ENCODE measurements at regions not wholly inside any gene's neighbourhood (a gene's known extent, or its start where the extent isn't known, plus 50 kb on each side); places are given as distances from the start of the nearest gene placed in this dataset.

DNA sequence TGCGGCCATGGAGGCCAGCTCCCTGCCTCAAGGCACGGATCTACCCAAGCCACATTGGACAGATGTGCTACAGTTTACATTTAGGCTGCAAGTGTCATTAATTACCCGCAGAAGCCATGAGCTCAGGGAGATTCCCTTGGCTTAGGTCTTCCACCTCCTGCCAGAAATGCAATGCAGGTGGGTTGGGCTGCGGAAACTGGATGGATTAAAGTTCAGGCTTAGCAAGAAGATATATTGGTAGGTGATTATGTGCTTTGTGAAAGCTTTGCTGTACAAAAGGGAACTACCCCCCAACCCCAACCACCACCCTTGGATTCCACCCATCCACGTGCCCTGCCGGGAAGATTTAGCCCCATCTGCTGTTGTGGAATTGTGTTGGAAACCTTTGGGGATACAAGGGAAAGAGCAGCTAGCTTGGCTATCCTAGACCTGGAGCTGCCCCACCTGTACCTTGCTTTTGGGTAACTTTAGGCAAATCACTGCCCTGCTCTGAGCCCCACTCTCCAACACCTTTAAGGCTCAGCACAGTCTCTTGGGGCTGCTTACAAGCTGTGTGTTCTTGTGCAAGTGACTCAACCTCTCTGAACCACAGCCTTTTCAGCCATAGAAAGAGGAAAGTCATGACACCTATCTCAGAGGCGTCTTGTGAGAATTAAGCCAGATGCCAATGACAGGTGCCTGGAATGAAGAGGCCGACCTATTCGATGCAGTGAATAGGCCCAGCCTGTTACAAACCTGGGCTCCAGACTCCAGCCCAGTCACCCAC lies 141.6 kb upstream of the GLI2 start (continued):
- TF ChIP-seq, protein P1, sequence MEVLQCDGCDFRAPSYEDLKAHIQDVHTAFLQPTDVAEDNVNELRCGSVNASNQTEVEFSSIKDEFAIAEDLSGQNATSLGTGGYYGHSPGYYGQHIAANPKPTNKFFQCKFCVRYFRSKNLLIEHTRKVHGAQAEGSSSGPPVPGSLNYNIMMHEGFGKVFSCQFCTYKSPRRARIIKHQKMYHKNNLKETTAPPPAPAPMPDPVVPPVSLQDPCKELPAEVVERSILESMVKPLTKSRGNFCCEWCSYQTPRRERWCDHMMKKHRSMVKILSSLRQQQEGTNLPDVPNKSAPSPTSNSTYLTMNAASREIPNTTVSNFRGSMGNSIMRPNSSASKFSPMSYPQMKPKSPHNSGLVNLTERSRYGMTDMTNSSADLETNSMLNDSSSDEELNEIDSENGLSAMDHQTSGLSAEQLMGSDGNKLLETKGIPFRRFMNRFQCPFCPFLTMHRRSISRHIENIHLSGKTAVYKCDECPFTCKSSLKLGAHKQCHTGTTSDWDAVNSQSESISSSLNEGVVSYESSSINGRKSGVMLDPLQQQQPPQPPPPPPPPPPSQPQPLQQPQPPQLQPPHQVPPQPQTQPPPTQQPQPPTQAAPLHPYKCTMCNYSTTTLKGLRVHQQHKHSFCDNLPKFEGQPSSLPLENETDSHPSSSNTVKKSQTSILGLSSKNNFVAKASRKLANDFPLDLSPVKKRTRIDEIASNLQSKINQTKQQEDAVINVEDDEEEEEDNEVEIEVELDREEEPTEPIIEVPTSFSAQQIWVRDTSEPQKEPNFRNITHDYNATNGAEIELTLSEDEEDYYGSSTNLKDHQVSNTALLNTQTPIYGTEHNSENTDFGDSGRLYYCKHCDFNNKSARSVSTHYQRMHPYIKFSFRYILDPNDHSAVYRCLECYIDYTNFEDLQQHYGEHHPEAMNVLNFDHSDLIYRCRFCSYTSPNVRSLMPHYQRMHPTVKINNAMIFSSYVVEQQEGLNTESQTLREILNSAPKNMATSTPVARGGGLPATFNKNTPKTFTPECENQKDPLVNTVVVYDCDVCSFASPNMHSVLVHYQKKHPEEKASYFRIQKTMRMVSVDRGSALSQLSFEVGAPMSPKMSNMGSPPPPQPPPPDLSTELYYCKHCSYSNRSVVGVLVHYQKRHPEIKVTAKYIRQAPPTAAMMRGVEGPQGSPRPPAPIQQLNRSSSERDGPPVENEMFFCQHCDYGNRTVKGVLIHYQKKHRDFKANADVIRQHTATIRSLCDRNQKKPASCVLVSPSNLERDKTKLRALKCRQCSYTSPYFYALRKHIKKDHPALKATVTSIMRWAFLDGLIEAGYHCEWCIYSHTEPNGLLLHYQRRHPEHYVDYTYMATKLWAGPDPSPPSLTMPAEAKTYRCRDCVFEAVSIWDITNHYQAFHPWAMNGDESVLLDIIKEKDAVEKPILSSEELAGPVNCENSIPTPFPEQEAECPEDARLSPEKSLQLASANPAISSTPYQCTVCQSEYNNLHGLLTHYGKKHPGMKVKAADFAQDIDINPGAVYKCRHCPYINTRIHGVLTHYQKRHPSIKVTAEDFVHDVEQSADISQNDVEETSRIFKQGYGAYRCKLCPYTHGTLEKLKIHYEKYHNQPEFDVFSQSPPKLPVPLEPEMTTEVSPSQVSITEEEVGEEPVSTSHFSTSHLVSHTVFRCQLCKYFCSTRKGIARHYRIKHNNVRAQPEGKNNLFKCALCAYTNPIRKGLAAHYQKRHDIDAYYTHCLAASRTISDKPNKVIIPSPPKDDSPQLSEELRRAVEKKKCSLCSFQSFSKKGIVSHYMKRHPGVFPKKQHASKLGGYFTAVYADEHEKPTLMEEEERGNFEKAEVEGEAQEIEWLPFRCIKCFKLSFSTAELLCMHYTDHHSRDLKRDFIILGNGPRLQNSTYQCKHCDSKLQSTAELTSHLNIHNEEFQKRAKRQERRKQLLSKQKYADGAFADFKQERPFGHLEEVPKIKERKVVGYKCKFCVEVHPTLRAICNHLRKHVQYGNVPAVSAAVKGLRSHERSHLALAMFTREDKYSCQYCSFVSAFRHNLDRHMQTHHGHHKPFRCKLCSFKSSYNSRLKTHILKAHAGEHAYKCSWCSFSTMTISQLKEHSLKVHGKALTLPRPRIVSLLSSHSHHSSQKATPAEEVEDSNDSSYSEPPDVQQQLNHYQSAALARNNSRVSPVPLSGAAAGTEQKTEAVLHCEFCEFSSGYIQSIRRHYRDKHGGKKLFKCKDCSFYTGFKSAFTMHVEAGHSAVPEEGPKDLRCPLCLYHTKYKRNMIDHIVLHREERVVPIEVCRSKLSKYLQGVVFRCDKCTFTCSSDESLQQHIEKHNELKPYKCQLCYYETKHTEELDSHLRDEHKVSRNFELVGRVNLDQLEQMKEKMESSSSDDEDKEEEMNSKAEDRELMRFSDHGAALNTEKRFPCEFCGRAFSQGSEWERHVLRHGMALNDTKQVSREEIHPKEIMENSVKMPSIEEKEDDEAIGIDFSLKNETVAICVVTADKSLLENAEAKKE (CRISPR knock-in tag; IDR thresholded peaks at IDR 0.05) = no peak
- no peak for TF ChIP-seq POLR2AphosphoS5 (IDR thresholded peaks at IDR 0.05; ENCODE audit: low read depth)

GRCh38 chr2:120594856-120595685 lies 140.6 kb upstream of the GLI2 start:
- Histone ChIP-seq H3K79me2 (replicated peaks; ENCODE audit: insufficient read depth) (no peaks in the 10 kb centered on the region), H4K20me1 (replicated peaks; ENCODE audit: insufficient read depth) (no peaks in the 10 kb centered on the region), H3K4me1 (ENCODE audit: insufficient read depth) (peaks cover 13% of the 10 kb centered on the region), H3K27me3 (ENCODE audit: insufficient read depth) (peaks cover 14% of the 10 kb centered on the region; the same call in 1 of the 2 replicates), H3K36me3 (ENCODE audit: insufficient read depth) (no peaks in the 10 kb centered on the region), H2AFZ (no peak overlapping the region), H3K27ac (ENCODE audit: low read depth) (no peak overlapping the region), H3K9me2 (ENCODE audit: insufficient read depth) (no peaks in the 10 kb centered on the region), H3F3A (replicated peaks; ENCODE audit: low read depth) (no peaks in the 10 kb centered on the region), H3K4me3 (no peak overlapping the region), H3K4me2 (no peak overlapping the region)
- Mint-ChIP-seq H3K4me3 (no peak overlapping the region), H3K27me3 (ENCODE audit: insufficient read depth, low read depth, poor library complexity) (peaks cover 25% of the 10 kb centered on the region), H3K27ac (no peak overlapping the region), H3K9me3 (peaks cover 4% of the 10 kb centered on the region; the same call in 1 of the 3 replicates), H3K4me1 (peaks cover 33% of the 10 kb centered on the region), H3K36me3 (ENCODE audit: low read depth) (no peaks in the 10 kb centered on the region)
- no peak for TF ChIP-seq EZH2phosphoT487 (IDR thresholded peaks at IDR 0.05; ENCODE audit: unreplicated experiment)
- ATAC-seq (peak; percentile 54), DNase-seq (ENCODE audit: low spot score) (peak; percentile 58)
